RPMI7951 (cell line): ENCODE measurements at regions not wholly inside any gene's neighbourhood (a gene's known extent, or its start where the extent isn't known, plus 50 kb on each side); places are given as distances from the start of the nearest gene placed in this dataset.

Source experiments
- DNase-seq: peaks from one replicate; pipeline ENCODE4 v3.0.0-alpha.2; 2012; ENCODE audit warnings: low read depth

- DNase-seq = no peak
Observed at GRCh38 chr13:85288698-85289097, 510.5 kb downstream of the SLITRK6 start.

GRCh38 chr13:85287528-85287927 lies 511.7 kb downstream of the SLITRK6 start:
- no peak for DNase-seq

GRCh38 chr13:85286081-85286480 lies 513.1 kb downstream of the SLITRK6 start:
- DNase-seq = no peak

GRCh38 chr13:85284349-85284748 lies 514.9 kb downstream of the SLITRK6 start:
- no peak for DNase-seq

- no peak for DNase-seq
Observed at GRCh38 chr13:85283408-85283807, 515.8 kb downstream of the SLITRK6 start.

- DNase-seq = no peak
Observed at GRCh38 chr13:85282876-85283275, 516.3 kb downstream of the SLITRK6 start.

GRCh38 chr13:85278851-85279250 lies 520.4 kb downstream of the SLITRK6 start:
- no peak for DNase-seq

GRCh38 chr13:85277748-85278147 lies 521.5 kb downstream of the SLITRK6 start:
- peak; percentile 21 for DNase-seq

GRCh38 chr13:85266771-85267170 lies 532.4 kb downstream of the SLITRK6 start:
- no peak for DNase-seq

- peak; percentile 9 for DNase-seq
Observed at GRCh38 chr13:85266331-85266730, 532.9 kb downstream of the SLITRK6 start.

- DNase-seq = no peak
Observed at GRCh38 chr13:85265296-85265695, 533.9 kb downstream of the SLITRK6 start.

GRCh38 chr13:85262499-85262898 lies 536.7 kb downstream of the SLITRK6 start:
- DNase-seq = no peak

GRCh38 chr13:85261757-85262346 lies 537.4 kb downstream of the SLITRK6 start:
- no peak for DNase-seq

GRCh38 chr13:85260896-85261295 lies 538.3 kb downstream of the SLITRK6 start:
- no peak for DNase-seq

GRCh38 chr13:85255978-85256377 lies 543.2 kb downstream of the SLITRK6 start:
- no peak for DNase-seq

- DNase-seq = no peak
Observed at GRCh38 chr13:85254641-85255040, 544.6 kb downstream of the SLITRK6 start.

- no peak for DNase-seq
Observed at GRCh38 chr13:85249151-85249550, 550.1 kb downstream of the SLITRK6 start.

GRCh38 chr13:85247780-85248179 lies 551.4 kb downstream of the SLITRK6 start:
- no peak for DNase-seq

GRCh38 chr13:85243831-85244230 lies 555.4 kb downstream of the SLITRK6 start:
- no peak for DNase-seq

- DNase-seq = peak; percentile 7
Observed at GRCh38 chr13:85241060-85241459, 558.2 kb downstream of the SLITRK6 start.

GRCh38 chr13:85236413-85236812 lies 562.8 kb downstream of the SLITRK6 start:
- DNase-seq = peak; percentile 2

- no peak for DNase-seq
Observed at GRCh38 chr13:85230691-85231093, 568.5 kb downstream of the SLITRK6 start.

GRCh38 chr13:85228692-85229091 lies 570.5 kb downstream of the SLITRK6 start:
- DNase-seq = no peak

- no peak for DNase-seq
Observed at GRCh38 chr13:85223883-85224656, 575.1 kb downstream of the SLITRK6 start.
